HL-60 (cell line): ENCODE measurements at regions not wholly inside any gene's neighbourhood (a gene's known extent, or its start where the extent isn't known, plus 50 kb on each side); places are given as distances from the start of the nearest gene placed in this dataset.

ENCODE experiments used
- CTCF ChIP-seq: IDR thresholded peaks from one replicate; pipeline ENCODE4 v1.5.1; 2011; ENCODE audit warnings: low read length, control low read depth, inconsistent platforms; ENCODE audit not compliant: insufficient read depth
- POLR2AphosphoS5 ChIP-seq: IDR thresholded peaks from 2 replicates; pipeline ENCODE4 v1.6.1; 2012; ENCODE audit warnings: low read depth

- no peak for TF ChIP-seq CTCF
- TF ChIP-seq POLR2AphosphoS5 = no peak
Measured at GRCh38 chr21:27157097-27157496, 190.2 kb upstream of the ADAMTS5 start.
